ENCODE measurements at regions not wholly inside any gene's neighbourhood (a gene's known extent, or its start where the extent isn't known, plus 50 kb on each side); places are given as distances from the start of the nearest gene placed in this dataset.

DNA sequence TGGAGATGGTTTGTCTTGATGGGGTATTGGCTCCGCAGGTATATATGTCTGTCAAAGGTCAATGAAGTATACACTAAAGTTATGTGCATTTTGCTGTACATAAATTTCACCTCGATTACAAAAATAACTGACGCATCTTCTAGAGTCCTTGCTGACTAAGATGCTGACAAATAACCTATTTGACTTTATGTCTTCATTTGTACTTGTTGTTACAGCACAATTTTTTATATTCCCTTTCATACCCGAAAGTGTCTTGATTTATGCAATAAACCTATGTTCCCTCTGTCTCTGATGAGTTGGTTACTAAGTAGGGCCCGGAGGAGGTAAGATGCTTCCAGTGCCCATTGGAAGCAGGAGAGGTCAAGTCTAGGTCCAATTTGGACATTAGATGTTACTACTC lies 93.5 kb downstream of the COPS8 start:
- H3K27me3 Mint-ChIP-seq (ENCODE audit: unreplicated experiment): no peaks in the 10 kb centered on the region
- no peak overlapping the region for H3K4me3 Mint-ChIP-seq (ENCODE audit: unreplicated experiment)
- H3K9me3 Mint-ChIP-seq (ENCODE audit: unreplicated experiment): no peaks in the 10 kb centered on the region
- DNase-seq: no peak
- no peak overlapping the region for H3K27ac Mint-ChIP-seq (ENCODE audit: unreplicated experiment)
- no peak for TF ChIP-seq CTCF (IDR thresholded peaks at IDR 0.05; ENCODE audit: partially characterized antibody, unreplicated experiment)
- H3K36me3 Mint-ChIP-seq (ENCODE audit: unreplicated experiment): no peaks in the 10 kb centered on the region
- H3K4me1 Mint-ChIP-seq (ENCODE audit: low read depth, unreplicated experiment): no peaks in the 10 kb centered on the region

- no peaks in the 10 kb centered on the region for H3K27me3 Mint-ChIP-seq (ENCODE audit: unreplicated experiment)
- no peak for TF ChIP-seq CTCF (IDR thresholded peaks at IDR 0.05; ENCODE audit: partially characterized antibody, unreplicated experiment)
- H3K4me1 Mint-ChIP-seq (ENCODE audit: low read depth, unreplicated experiment): no peaks in the 10 kb centered on the region
- no peak overlapping the region for H3K4me3 Mint-ChIP-seq (ENCODE audit: unreplicated experiment)
- DNase-seq: no peak
- H3K27ac Mint-ChIP-seq (ENCODE audit: unreplicated experiment): no peak overlapping the region
- no peaks in the 10 kb centered on the region for H3K36me3 Mint-ChIP-seq (ENCODE audit: unreplicated experiment)
- no peaks in the 10 kb centered on the region for H3K9me3 Mint-ChIP-seq (ENCODE audit: unreplicated experiment)
Observed at GRCh38 chr2:237180187-237180586, 94.5 kb downstream of the COPS8 start.

GRCh38 chr2:237180987-237181386 lies 95.3 kb downstream of the COPS8 start:
- Mint-ChIP-seq H3K4me3 (ENCODE audit: unreplicated experiment) (no peak overlapping the region), H3K36me3 (ENCODE audit: unreplicated experiment) (no peaks in the 10 kb centered on the region), H3K9me3 (ENCODE audit: unreplicated experiment) (no peaks in the 10 kb centered on the region), H3K27ac (ENCODE audit: unreplicated experiment) (no peak overlapping the region), H3K4me1 (ENCODE audit: low read depth, unreplicated experiment) (no peaks in the 10 kb centered on the region), H3K27me3 (ENCODE audit: unreplicated experiment) (no peaks in the 10 kb centered on the region)
- no peak for DNase-seq
- no peak for TF ChIP-seq CTCF (IDR thresholded peaks at IDR 0.05; ENCODE audit: partially characterized antibody, unreplicated experiment)

- Mint-ChIP-seq H3K27me3 (ENCODE audit: unreplicated experiment) (no peaks in the 10 kb centered on the region), H3K27ac (ENCODE audit: unreplicated experiment) (no peak overlapping the region), H3K4me3 (ENCODE audit: unreplicated experiment) (no peak overlapping the region), H3K36me3 (ENCODE audit: unreplicated experiment) (no peaks in the 10 kb centered on the region), H3K4me1 (ENCODE audit: low read depth, unreplicated experiment) (no peaks in the 10 kb centered on the region), H3K9me3 (ENCODE audit: unreplicated experiment) (no peaks in the 10 kb centered on the region)
- DNase-seq: no peak
- no peak for TF ChIP-seq CTCF (IDR thresholded peaks at IDR 0.05; ENCODE audit: partially characterized antibody, unreplicated experiment)
Observed at GRCh38 chr2:237181844-237182243, 96.2 kb downstream of the COPS8 start.

DNA sequence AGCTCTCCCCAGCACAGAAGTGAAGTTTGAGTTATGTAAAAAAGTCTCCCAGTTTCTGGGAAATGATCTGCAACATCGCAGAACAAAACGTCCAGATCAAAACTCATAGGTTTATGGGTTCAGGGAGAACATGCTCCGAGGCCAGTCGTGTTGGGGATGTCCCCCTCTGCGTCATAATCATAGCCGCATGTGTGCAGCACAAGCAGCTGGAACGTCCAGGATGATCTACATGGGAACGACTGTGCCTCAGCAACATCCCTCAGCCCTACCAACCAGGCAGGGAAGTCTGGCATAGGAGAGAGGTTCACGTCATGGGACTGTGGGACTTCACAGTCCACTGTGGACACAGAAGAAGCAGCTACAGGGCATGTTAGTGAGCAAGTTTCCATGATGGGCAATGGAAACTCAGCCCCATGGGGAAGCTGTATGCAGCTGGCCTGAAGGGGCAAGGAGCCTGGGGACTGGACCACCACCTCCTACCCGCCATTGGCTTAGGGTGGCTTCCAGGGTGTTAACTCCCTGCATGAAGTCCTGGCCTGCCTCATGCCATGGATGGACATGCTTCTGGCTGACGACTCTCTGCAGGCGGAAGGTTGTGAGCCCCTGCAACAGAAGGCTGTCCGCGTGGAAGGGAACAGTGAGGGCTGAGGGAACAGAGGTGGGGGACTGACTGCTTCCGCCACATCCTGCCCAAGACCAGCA lies 96.9 kb downstream of the COPS8 start:
- no peak for DNase-seq
- no peak for TF ChIP-seq CTCF (IDR thresholded peaks at IDR 0.05; ENCODE audit: partially characterized antibody, unreplicated experiment)

More for the DNA sequence above, 96.9 kb downstream of the COPS8 start:
- Mint-ChIP-seq H3K36me3 (ENCODE audit: unreplicated experiment) (no peaks in the 10 kb centered on the region), H3K9me3 (ENCODE audit: unreplicated experiment) (no peaks in the 10 kb centered on the region), H3K4me3 (ENCODE audit: unreplicated experiment) (no peak overlapping the region), H3K4me1 (ENCODE audit: low read depth, unreplicated experiment) (no peaks in the 10 kb centered on the region), H3K27me3 (ENCODE audit: unreplicated experiment) (no peaks in the 10 kb centered on the region), H3K27ac (ENCODE audit: unreplicated experiment) (no peak overlapping the region)

All from glutamatergic neuron (in vitro differentiated cells).